ENCODE measurements at regions not wholly inside any gene's neighbourhood (a gene's known extent, or its start where the extent isn't known, plus 50 kb on each side); places are given as distances from the start of the nearest gene placed in this dataset.

GRCh38 chr3:82508-82907 is 114.1 kb upstream of the CHL1 start:
- DNase-seq: no peak

GRCh38 chr3:83096-83495 is 113.5 kb upstream of the CHL1 start:
- no peak for DNase-seq

GRCh38 chr3:85180-85579 is 111.4 kb upstream of the CHL1 start:
- no peak for DNase-seq

GRCh38 chr3:88267-88666 is 108.3 kb upstream of the CHL1 start:
- DNase-seq: no peak

- DNase-seq: no peak
These were observed 102.8 kb upstream of the CHL1 start for GRCh38 chr3:93746-94145.

- DNase-seq: no peak
These were observed 100.3 kb upstream of the CHL1 start for GRCh38 chr3:96259-96658.

GRCh38 chr3:97417-98258 is 98.9 kb upstream of the CHL1 start:
- no peak for DNase-seq

- no peak for DNase-seq
These were observed 98.3 kb upstream of the CHL1 start for GRCh38 chr3:98259-98654.

- DNase-seq: peak; percentile 73
These were observed 97.1 kb upstream of the CHL1 start for GRCh38 chr3:99506-99905.

GRCh38 chr3:102484-102883 is 94.1 kb upstream of the CHL1 start:
- DNase-seq: no peak

GRCh38 chr3:103991-104390 is 92.6 kb upstream of the CHL1 start:
- no peak for DNase-seq

GRCh38 chr3:105585-105984 is 91.0 kb upstream of the CHL1 start:
- no peak for DNase-seq

- DNase-seq: no peak
These were observed 89.9 kb upstream of the CHL1 start for GRCh38 chr3:106619-107018.

GRCh38 chr3:111143-112069 is 85.2 kb upstream of the CHL1 start:
- peak; percentile 93 for DNase-seq

- no peak for DNase-seq
These were observed 83.8 kb upstream of the CHL1 start for GRCh38 chr3:112773-113172.

GRCh38 chr3:118666-119065 is 77.9 kb upstream of the CHL1 start:
- DNase-seq: no peak

GRCh38 chr3:123341-123740 is 73.2 kb upstream of the CHL1 start:
- no peak for DNase-seq

GRCh38 chr3:124557-125179 is 71.9 kb upstream of the CHL1 start:
- DNase-seq: no peak

- DNase-seq: peak; percentile 42
These were observed 67.9 kb upstream of the CHL1 start for GRCh38 chr3:128515-129172.

GRCh38 chr3:131151-131888 is 65.2 kb upstream of the CHL1 start:
- DNase-seq: no peak

GRCh38 chr3:132378-132777 is 64.2 kb upstream of the CHL1 start:
- no peak for DNase-seq

GRCh38 chr3:132904-133303 is 63.7 kb upstream of the CHL1 start:
- DNase-seq: no peak
